Gastroesophageal sphincter (tissue), 2 donors: ENCODE measurements at regions not wholly inside any gene's neighbourhood (a gene's known extent, or its start where the extent isn't known, plus 50 kb on each side); places are given as distances from the start of the nearest gene placed in this dataset.

Experiments used
- POLR2A ChIP-seq, 2 donors: fragments of 450-650 bp; IDR thresholded peaks; one replicate each; pipeline ENCODE4 v1.6.1; 2017; ENCODE audit warnings: antibody characterized with exemption in 2 of 2, mild to moderate bottlenecking in 2 of 2, moderate library complexity in 1 of 2
- POLR2AphosphoS5 ChIP-seq: sonication (generic); formaldehyde crosslinking; IDR thresholded peaks from one replicate; pipeline ENCODE4 v1.6.1; 2017; ENCODE audit warnings: antibody characterized with exemption

DNA sequence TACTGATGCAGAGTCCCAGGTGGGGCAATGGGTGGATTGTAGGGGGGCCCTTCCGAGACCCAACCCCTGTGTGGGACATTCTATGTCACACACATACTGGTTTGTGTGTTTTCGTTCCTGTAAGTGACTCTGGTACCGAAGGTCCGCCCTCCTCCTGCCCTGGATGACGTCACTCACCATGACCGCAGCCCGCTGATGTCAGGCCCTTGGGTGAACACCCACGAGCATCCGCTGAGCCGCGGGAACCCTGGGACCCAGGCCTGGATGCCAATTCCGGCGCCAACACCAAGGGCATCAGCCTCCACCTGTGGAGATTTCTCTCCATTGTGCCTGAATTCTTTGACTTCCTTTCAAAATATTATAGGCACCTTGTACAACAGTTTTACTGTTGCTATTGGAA, 184.3 kb downstream of the MTRR start:
- TF ChIP-seq POLR2A (IDR thresholded peaks at IDR 0.05) (no peak), POLR2AphosphoS5 (no peak)
